IMR-90 (cell line): ENCODE measurements at regions not wholly inside any gene's neighbourhood (a gene's known extent, or its start where the extent isn't known, plus 50 kb on each side); places are given as distances from the start of the nearest gene placed in this dataset.

Experiments used
- ATAC-seq: fragments of 200-7000 bp; cut with Tn5 transposase; 2 replicates; pipeline ENCODE4 v1.9.1; 2020; ENCODE audit warnings: low read depth, mild to moderate bottlenecking, moderate library complexity
- BruUV-seq: library from RNA; stranded (reverse); fragments of 400-500 nt; replicated peaks from 2 replicates; lab custom pipeline; 2021; lab: Mats Ljungman, UMichigan
- CTCF ChIA-PET: fragments of 300-600 bp; formaldehyde crosslinking; extraction: SDS; loops from one replicate; lab custom pipeline; 2021; ENCODE audit warnings: antibody characterized with exemption; lab: Yijun Ruan, JAX
- POLR2A ChIA-PET: fragments of 300-600 bp; sonication (Branson Sonifier 250); formaldehyde crosslinking; loops from one replicate; lab custom pipeline; 2022; ENCODE audit warnings: antibody characterized with exemption; ENCODE audit not compliant: unreplicated experiment; lab: Charles Lee
- DNase-seq: peaks from one replicate; pipeline ENCODE4 v3.0.0; 2013
- H2AFZ ChIP-seq: replicated peaks from 2 replicates; pipeline ENCODE3; 2013; ENCODE audit warnings: low read length, mild to moderate bottlenecking; ENCODE audit not compliant: poor library complexity
- H2AK5ac ChIP-seq: 2 replicates; pipeline ENCODE4 v1.6.1; 2013; ENCODE audit warnings: low read depth, low read length, inconsistent platforms
- H2AK9ac ChIP-seq: replicated peaks from 2 replicates; pipeline ENCODE3; 2013; ENCODE audit warnings: mild to moderate bottlenecking, low read depth, low read length, moderate library complexity; ENCODE audit not compliant: poor library complexity
- H2BK120ac ChIP-seq: 2 replicates; pipeline ENCODE4 v1.6.1; 2013; ENCODE audit warnings: low read depth, low read length, inconsistent platforms
- H2BK15ac ChIP-seq: 3 replicates; pipeline ENCODE4 v1.6.1; 2013; ENCODE audit warnings: low read depth, low read length, inconsistent platforms
- H2BK20ac ChIP-seq: 2 replicates; pipeline ENCODE4 v1.6.1; 2013; ENCODE audit warnings: low read depth, mild to moderate bottlenecking, inconsistent platforms, low read length, moderate library complexity
- H2BK5ac ChIP-seq: 2 replicates; pipeline ENCODE4 v1.6.1; 2013; ENCODE audit warnings: mild to moderate bottlenecking, low read depth, low read length, inconsistent platforms; ENCODE audit not compliant: poor library complexity, severe bottlenecking
- H3K14ac ChIP-seq: replicated peaks from 2 replicates; pipeline ENCODE4 v1.6.1; 2013; ENCODE audit warnings: low read depth, low read length, inconsistent platforms
- H3K18ac ChIP-seq: 2 replicates; pipeline ENCODE4 v1.6.1; 2013; ENCODE audit warnings: low read depth, low read length, control low read depth
- H3K23ac ChIP-seq: 2 replicates; pipeline ENCODE4 v1.6.1; 2013; ENCODE audit warnings: low read depth, low read length, inconsistent platforms
- H3K27ac ChIP-seq: 2 replicates; pipeline ENCODE4 v1.5.1; 2013; ENCODE audit warnings: mild to moderate bottlenecking, control low read depth, low read length; ENCODE audit not compliant: insufficient read depth
- H3K27me3 ChIP-seq: 2 replicates; pipeline ENCODE4 v1.6.1; 2013; ENCODE audit warnings: low read length; ENCODE audit not compliant: control insufficient read depth, insufficient read depth
- H3K36me3 ChIP-seq: 2 replicates; pipeline ENCODE4 v1.6.1; 2013; ENCODE audit warnings: low read length, mixed read lengths; ENCODE audit not compliant: control insufficient read depth, insufficient read depth
- H3K4ac ChIP-seq: 2 replicates; pipeline ENCODE4 v1.6.1; 2013; ENCODE audit warnings: low read depth, low read length, inconsistent platforms
- H3K4me1 ChIP-seq: 2 replicates; pipeline ENCODE4 v1.6.1; 2013; ENCODE audit warnings: low read length, mixed read lengths; ENCODE audit not compliant: control insufficient read depth, insufficient read depth
- H3K4me2 ChIP-seq: 2 replicates; pipeline ENCODE4 v1.6.1; 2013; ENCODE audit warnings: low read depth, mild to moderate bottlenecking, control low read depth, low read length, moderate library complexity
- H3K4me3 ChIP-seq: 2 replicates; pipeline ENCODE4 v1.5.1; 2013; ENCODE audit warnings: low read depth, mild to moderate bottlenecking, control low read depth, low read length, moderate library complexity; ENCODE audit not compliant: insufficient read depth
- H3K56ac ChIP-seq: 2 replicates; pipeline ENCODE4 v1.6.1; 2013; ENCODE audit warnings: low read length, inconsistent platforms; ENCODE audit not compliant: insufficient read depth; ENCODE audit errors: extremely low read depth
- H3K79me1 ChIP-seq, 2 experiments: 2 replicates each; pipeline ENCODE4 v1.6.1; 2013; ENCODE audit warnings: low read length in 2 of 2, inconsistent platforms in 1 of 2, low read depth in 1 of 2
- H3K9ac ChIP-seq: 2 replicates; pipeline ENCODE4 v1.6.1; 2013; ENCODE audit warnings: low read depth, low read length, control low read depth
- H3K9me1 ChIP-seq: 2 replicates; pipeline ENCODE4 v1.6.1; 2013; ENCODE audit warnings: low read length, inconsistent platforms; ENCODE audit not compliant: insufficient read depth
- H3K9me3 ChIP-seq: 2 replicates; pipeline ENCODE4 v1.6.1; 2013; ENCODE audit warnings: low read length; ENCODE audit not compliant: control insufficient read depth, insufficient read depth
- H4K20me1 ChIP-seq: 2 replicates; pipeline ENCODE4 v1.6.1; 2013; ENCODE audit warnings: low read length, inconsistent platforms; ENCODE audit not compliant: insufficient read depth
- H4K5ac ChIP-seq: 2 replicates; pipeline ENCODE4 v1.6.1; 2013; ENCODE audit warnings: mild to moderate bottlenecking, low read depth, low read length, control low read depth
- H4K8ac ChIP-seq, 2 experiments: 2 replicates each; pipeline ENCODE4 v1.6.1; 2013; ENCODE audit warnings: low read depth in 2 of 2, low read length in 2 of 2, control low read depth in 1 of 2, inconsistent platforms in 1 of 2
- H4K91ac ChIP-seq: 2 replicates; pipeline ENCODE4 v1.6.1; 2013; ENCODE audit warnings: low read depth, low read length, inconsistent platforms; ENCODE audit not compliant: insufficient read depth
- CEBPB ChIP-seq: IDR thresholded peaks from 2 replicates; pipeline ENCODE4 v1.6.1; 2012; ENCODE audit warnings: low read depth, low read length, improper control_type of control experiment
- WGBS, 2 experiments: methylation state at CpG; one replicate each; pipeline versions ENCODE4 v1.1.5 to v1.1.7; 2013; ENCODE audit warnings: missing lambda C conversion rate in 2 of 2; ENCODE audit not compliant: insufficient read length in 1 of 2; ENCODE audit errors: extremely low coverage in 2 of 2; 5-methylcytosine and 5-hydroxymethylcytosine counted together
- dilution Hi-C: fragments of 300-500 bp; cut with HindIII; formaldehyde crosslinking; loops from one replicate; pipeline ENCODE4 v1.14.3; 2018; ENCODE audit warnings: low sequenced_read_pairs; ENCODE audit not compliant: unreplicated experiment
- in situ Hi-C: fragments of 300-500 bp; cut with MboI; formaldehyde crosslinking; loops from 3 replicates; pipeline ENCODE4 v1.14.3; 2019; ENCODE audit warnings: low sequenced_read_pairs, inconsistent platforms, mixed read lengths
- intact Hi-C: fragments of 100-400 bp; cut with micrococcal nuclease; formaldehyde crosslinking; loops from 2 replicates; pipeline ENCODE4 v1.10.0; 2022
- TF ChIP-seq, protein P1 (sequence below): fragments of 150-350 bp; IDR thresholded peaks from 2 replicates; pipeline ENCODE4 v1.6.1; 2016; ENCODE audit warnings: low read depth, mild to moderate bottlenecking, low read length, moderate library complexity, borderline replicate concordance

DNA sequence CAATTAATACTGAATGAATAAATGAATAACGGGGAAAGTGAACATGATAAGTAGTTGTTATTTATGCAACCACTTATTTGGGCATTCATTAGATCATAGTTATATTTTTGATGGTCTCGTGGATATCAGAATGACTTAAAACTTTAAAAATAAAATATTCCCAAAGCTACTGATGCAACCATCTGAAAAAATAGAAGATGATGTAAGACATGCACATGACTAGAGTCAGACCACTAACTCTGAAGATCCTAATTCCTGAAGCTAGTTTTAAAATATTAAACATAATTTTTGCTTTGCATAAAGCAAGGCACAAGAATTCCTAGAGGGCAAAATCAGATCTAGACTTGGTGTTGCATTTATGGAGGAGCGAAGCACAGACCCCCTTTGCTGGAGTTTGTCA, 616.1 kb downstream of the IRS1 start:
- no peak overlapping the region for H3K4me2 ChIP-seq
- H3K27ac ChIP-seq = peak overlapping the region; percentile 100; the same call in 1 of the 2 replicates
- no peak overlapping the region for H3K4me3 ChIP-seq
- H3K27me3 ChIP-seq = no peaks in the 10 kb centered on the region
- peak overlapping the region; percentile 96 for H2BK20ac ChIP-seq
- no CpG with 5 or more reads among the region's 3 CpGs for WGBS, 2 experiments
- peak; percentile 57; the same call in 1 of the 2 replicates for TF ChIP-seq CEBPB
- TF ChIP-seq, protein P1, sequence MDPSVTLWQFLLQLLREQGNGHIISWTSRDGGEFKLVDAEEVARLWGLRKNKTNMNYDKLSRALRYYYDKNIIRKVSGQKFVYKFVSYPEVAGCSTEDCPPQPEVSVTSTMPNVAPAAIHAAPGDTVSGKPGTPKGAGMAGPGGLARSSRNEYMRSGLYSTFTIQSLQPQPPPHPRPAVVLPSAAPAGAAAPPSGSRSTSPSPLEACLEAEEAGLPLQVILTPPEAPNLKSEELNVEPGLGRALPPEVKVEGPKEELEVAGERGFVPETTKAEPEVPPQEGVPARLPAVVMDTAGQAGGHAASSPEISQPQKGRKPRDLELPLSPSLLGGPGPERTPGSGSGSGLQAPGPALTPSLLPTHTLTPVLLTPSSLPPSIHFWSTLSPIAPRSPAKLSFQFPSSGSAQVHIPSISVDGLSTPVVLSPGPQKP = no peak
- POLR2A ChIA-PET = interaction anchor here (0.7 kb wide), 1 partner anchor 597 kb away, joined by 5 read pairs; no protein-coding TSS in a partner anchor
- H2AFZ ChIP-seq = no peak overlapping the region
- H2BK15ac ChIP-seq = peak overlapping the region; percentile 88; the same call in 2 of the 3 replicates
- no peaks in the 10 kb centered on the region for H4K20me1 ChIP-seq
- no peak overlapping the region for H2AK9ac ChIP-seq
- peak overlapping the region; percentile 92 to 94 for H4K8ac ChIP-seq
- peaks cover 23 to 39% of the 10 kb centered on the region in 2 experiments for H3K79me1 ChIP-seq
- no peak for ATAC-seq
- H2BK120ac ChIP-seq = peak overlapping the region; percentile 99
- H3K4me1 ChIP-seq = peaks cover 29% of the 10 kb centered on the region
- dilution Hi-C loops = no loop called here
- peak overlapping the region; percentile 54 for H3K56ac ChIP-seq
- H3K14ac ChIP-seq = peak overlapping the region; percentile 91
- in situ Hi-C loops = loop anchor here (10.0 to 25.0 kb wide), 3 partner anchors 296 to 804 kb away; no protein-coding TSS in a partner anchor
- no peaks in the 10 kb centered on the region for H3K9me1 ChIP-seq
- H3K9ac ChIP-seq = 0 out of 2 replicates have a peak overlapping the region, but pooled peaks have one; percentile 33
- H3K9me3 ChIP-seq = peaks cover 13% of the 10 kb centered on the region; the same call in 1 of the 2 replicates
- no peaks in the 10 kb centered on the region; the same call in 1 of the 2 replicates for H3K36me3 ChIP-seq
- peak overlapping the region; percentile 87 for H3K4ac ChIP-seq
- peak overlapping the region; percentile 97; the same call in 1 of the 2 replicates for H3K23ac ChIP-seq
- peak overlapping the region; percentile 100 for H3K18ac ChIP-seq
- peak overlapping the region; percentile 92 for H4K91ac ChIP-seq
- DNase-seq = peak; percentile 32
- H4K5ac ChIP-seq = peak overlapping the region; percentile 97
- CTCF ChIA-PET = interaction anchor here (0.5 to 2.2 kb wide), 4 partner anchors 33 to 619 kb away, joined by 3 to 4 read pairs (median 3); no protein-coding TSS in a partner anchor
- intact Hi-C loops = loop anchor here (10.0 kb wide), 3 partner anchors 401 to 921 kb away; no protein-coding TSS in a partner anchor
- BruUV-seq = no TSS peak
- H2AK5ac ChIP-seq = peak overlapping the region; percentile 85
- peak overlapping the region; percentile 100 for H2BK5ac ChIP-seq
